SJCRH30 (cell line): ENCODE measurements at regions not wholly inside any gene's neighbourhood (a gene's known extent, or its start where the extent isn't known, plus 50 kb on each side); places are given as distances from the start of the nearest gene placed in this dataset.
"Not testable (repeated sequence)": the region's sequence is repeated elsewhere in the genome, so short reads cannot be mapped to it uniquely, and the experiment has no call there.

ENCODE experiments used
- DNase-seq, 2 experiments: peaks; one replicate each; pipeline ENCODE4 v3.0.0-alpha.2; 2015 to 2020
- H3K27ac ChIP-seq: fragments of 250-450 bp; sonication (Bioruptor Pico); 2 replicates; pipeline ENCODE4 v1.5.1; 2020; ENCODE audit warnings: mild to moderate bottlenecking, moderate library complexity
- H3K27me3 ChIP-seq: fragments of 250-450 bp; sonication (Bioruptor Pico); 2 replicates; pipeline ENCODE4 v1.5.1; 2020; ENCODE audit warnings: mild to moderate bottlenecking, moderate library complexity
- H3K36me3 ChIP-seq: fragments of 250-450 bp; sonication (Bioruptor Pico); 2 replicates; pipeline ENCODE4 v1.5.1; 2020; ENCODE audit warnings: mild to moderate bottlenecking, moderate library complexity
- H3K4me1 ChIP-seq: fragments of 250-450 bp; sonication (Bioruptor Pico); 2 replicates; pipeline ENCODE4 v1.5.1; 2020; ENCODE audit warnings: mild to moderate bottlenecking, moderate library complexity
- H3K4me3 ChIP-seq: fragments of 250-450 bp; sonication (Bioruptor Pico); 2 replicates; pipeline ENCODE4 v1.5.1; 2020; ENCODE audit warnings: mild to moderate bottlenecking, moderate library complexity
- H3K9me3 ChIP-seq: fragments of 250-450 bp; sonication (Bioruptor Pico); replicated peaks from 2 replicates; pipeline ENCODE4 v1.5.1; 2020; ENCODE audit warnings: mild to moderate bottlenecking, moderate library complexity

- Histone ChIP-seq H3K36me3 (no peaks in the 10 kb centered on the region), H3K4me3 (no peak overlapping the region), H3K27me3 (no peaks in the 10 kb centered on the region; the same call in 1 of the 2 replicates), H3K9me3 (no peaks in the 10 kb centered on the region), H3K4me1 (no peaks in the 10 kb centered on the region), H3K27ac (no peak overlapping the region)
- DNase-seq = no peak
These were observed 90.3 kb downstream of the NKX2-1 start for GRCh38 chr14:36429692-36430091.

- Histone ChIP-seq H3K4me3 (no peak overlapping the region), H3K4me1 (no peaks in the 10 kb centered on the region), H3K27me3 (no peaks in the 10 kb centered on the region; the same call in 1 of the 2 replicates), H3K27ac (no peak overlapping the region), H3K9me3 (no peaks in the 10 kb centered on the region), H3K36me3 (no peaks in the 10 kb centered on the region)
- no peak for DNase-seq
These were observed 91.7 kb downstream of the NKX2-1 start for GRCh38 chr14:36428350-36428749.

GRCh38 chr14:36426836-36427235 lies 93.2 kb downstream of the NKX2-1 start:
- H3K4me3 ChIP-seq = no peak overlapping the region
- H3K4me1 ChIP-seq = no peaks in the 10 kb centered on the region
- H3K9me3 ChIP-seq = no peaks in the 10 kb centered on the region
- H3K27ac ChIP-seq = no peak overlapping the region
- DNase-seq = no peak
- H3K27me3 ChIP-seq = no peaks in the 10 kb centered on the region
- no peaks in the 10 kb centered on the region for H3K36me3 ChIP-seq

- Histone ChIP-seq H3K9me3 (no peaks in the 10 kb centered on the region), H3K4me3 (no peak overlapping the region), H3K27ac (no peak overlapping the region), H3K4me1 (no peaks in the 10 kb centered on the region), H3K27me3 (no peaks in the 10 kb centered on the region), H3K36me3 (no peaks in the 10 kb centered on the region)
- no peak for DNase-seq
These were observed 93.9 kb downstream of the NKX2-1 start for GRCh38 chr14:36426113-36426512.

- Histone ChIP-seq H3K36me3 (no peaks in the 10 kb centered on the region), H3K4me1 (no peaks in the 10 kb centered on the region), H3K27me3 (no peaks in the 10 kb centered on the region), H3K9me3 (no peaks in the 10 kb centered on the region), H3K4me3 (no peak overlapping the region), H3K27ac (no peak overlapping the region)
- no peak for DNase-seq
These were observed 95.4 kb downstream of the NKX2-1 start for GRCh38 chr14:36424478-36425102.

- no peak for DNase-seq
- Histone ChIP-seq H3K27ac (no peak overlapping the region), H3K4me3 (no peak overlapping the region)
These were observed 96.6 kb downstream of the NKX2-1 start for GRCh38 chr14:36423430-36423829.

GRCh38 chr14:36420149-36420687 lies 99.8 kb upstream of the MBIP start:
- Histone ChIP-seq H3K4me1 (no peaks in the 10 kb centered on the region), H3K27me3 (no peaks in the 10 kb centered on the region), H3K36me3 (no peaks in the 10 kb centered on the region), H3K27ac (no peak overlapping the region), H3K9me3 (no peaks in the 10 kb centered on the region), H3K4me3 (no peak overlapping the region)
- no peak for DNase-seq

More at GRCh38 chr14:36423430-36423829, 96.6 kb downstream of the NKX2-1 start:
- H3K27me3 ChIP-seq = no peaks in the 10 kb centered on the region
- no peaks in the 10 kb centered on the region for H3K4me1 ChIP-seq
- no peaks in the 10 kb centered on the region for H3K9me3 ChIP-seq
- H3K36me3 ChIP-seq = no peaks in the 10 kb centered on the region

GRCh38 chr14:36418937-36419336 lies 98.5 kb upstream of the MBIP start:
- H3K36me3 ChIP-seq = no peaks in the 10 kb centered on the region
- no peak overlapping the region for H3K4me3 ChIP-seq
- H3K27me3 ChIP-seq = no peaks in the 10 kb centered on the region
- H3K27ac ChIP-seq = no peak overlapping the region
- no peaks in the 10 kb centered on the region for H3K4me1 ChIP-seq
- no peaks in the 10 kb centered on the region for H3K9me3 ChIP-seq
- DNase-seq = no peak

- not testable (repeated sequence) for H3K4me3 ChIP-seq, DNase-seq
These were observed 91.5 kb upstream of the MBIP start for GRCh38 chr14:36411951-36412350.

GRCh38 chr14:36408388-36408787 lies 88.0 kb upstream of the MBIP start:
- Histone ChIP-seq H3K27ac (no peak overlapping the region), H3K27me3 (0 out of 2 replicates have a peak, but pooled peaks cover 3% of the 10 kb centered on the region), H3K9me3 (no peaks in the 10 kb centered on the region), H3K4me3 (no peak overlapping the region), H3K36me3 (no peaks in the 10 kb centered on the region), H3K4me1 (no peaks in the 10 kb centered on the region)
- no peak for DNase-seq

More at GRCh38 chr14:36411951-36412350, 91.5 kb upstream of the MBIP start:
- H3K27me3 ChIP-seq, H3K36me3 ChIP-seq, H3K9me3 ChIP-seq, H3K27ac ChIP-seq, H3K4me1 ChIP-seq: not testable (repeated sequence)

- Histone ChIP-seq H3K4me1 (no peaks in the 10 kb centered on the region), H3K27ac (no peak overlapping the region), H3K4me3 (no peak overlapping the region), H3K9me3 (no peaks in the 10 kb centered on the region), H3K27me3 (0 out of 2 replicates have a peak, but pooled peaks cover 3% of the 10 kb centered on the region), H3K36me3 (no peaks in the 10 kb centered on the region)
- DNase-seq = no peak
These were observed 85.3 kb upstream of the MBIP start for GRCh38 chr14:36405589-36406274.

- no peak for DNase-seq
- Histone ChIP-seq H3K4me3 (no peak overlapping the region), H3K4me1 (no peaks in the 10 kb centered on the region), H3K27ac (no peak overlapping the region), H3K36me3 (no peaks in the 10 kb centered on the region), H3K27me3 (no peaks in the 10 kb centered on the region), H3K9me3 (no peaks in the 10 kb centered on the region)
These were observed 82.4 kb upstream of the MBIP start for GRCh38 chr14:36402867-36403266.

- no peak for DNase-seq
- no peaks in the 10 kb centered on the region for H3K4me1 ChIP-seq
- no peak overlapping the region for H3K4me3 ChIP-seq
- H3K36me3 ChIP-seq = no peaks in the 10 kb centered on the region
- H3K27me3 ChIP-seq = no peaks in the 10 kb centered on the region
- H3K9me3 ChIP-seq = no peaks in the 10 kb centered on the region
- H3K27ac ChIP-seq = no peak overlapping the region
These were observed 78.2 kb upstream of the MBIP start for GRCh38 chr14:36398463-36399291.

GRCh38 chr14:36397357-36397756 lies 76.9 kb upstream of the MBIP start:
- Histone ChIP-seq H3K4me1 (no peaks in the 10 kb centered on the region), H3K36me3 (no peaks in the 10 kb centered on the region), H3K4me3 (no peak overlapping the region), H3K9me3 (no peaks in the 10 kb centered on the region), H3K27ac (no peak overlapping the region), H3K27me3 (no peaks in the 10 kb centered on the region)
- no peak for DNase-seq

GRCh38 chr14:36396798-36397197 lies 76.4 kb upstream of the MBIP start:
- H3K4me1 ChIP-seq = no peaks in the 10 kb centered on the region
- DNase-seq = no peak
- no peaks in the 10 kb centered on the region for H3K27me3 ChIP-seq
- no peaks in the 10 kb centered on the region for H3K36me3 ChIP-seq
- H3K9me3 ChIP-seq = no peaks in the 10 kb centered on the region
- H3K4me3 ChIP-seq = no peak overlapping the region
- H3K27ac ChIP-seq = no peak overlapping the region
